ENCODE measurements at regions not wholly inside any gene's neighbourhood (a gene's known extent, or its start where the extent isn't known, plus 50 kb on each side); places are given as distances from the start of the nearest gene placed in this dataset.

DNA sequence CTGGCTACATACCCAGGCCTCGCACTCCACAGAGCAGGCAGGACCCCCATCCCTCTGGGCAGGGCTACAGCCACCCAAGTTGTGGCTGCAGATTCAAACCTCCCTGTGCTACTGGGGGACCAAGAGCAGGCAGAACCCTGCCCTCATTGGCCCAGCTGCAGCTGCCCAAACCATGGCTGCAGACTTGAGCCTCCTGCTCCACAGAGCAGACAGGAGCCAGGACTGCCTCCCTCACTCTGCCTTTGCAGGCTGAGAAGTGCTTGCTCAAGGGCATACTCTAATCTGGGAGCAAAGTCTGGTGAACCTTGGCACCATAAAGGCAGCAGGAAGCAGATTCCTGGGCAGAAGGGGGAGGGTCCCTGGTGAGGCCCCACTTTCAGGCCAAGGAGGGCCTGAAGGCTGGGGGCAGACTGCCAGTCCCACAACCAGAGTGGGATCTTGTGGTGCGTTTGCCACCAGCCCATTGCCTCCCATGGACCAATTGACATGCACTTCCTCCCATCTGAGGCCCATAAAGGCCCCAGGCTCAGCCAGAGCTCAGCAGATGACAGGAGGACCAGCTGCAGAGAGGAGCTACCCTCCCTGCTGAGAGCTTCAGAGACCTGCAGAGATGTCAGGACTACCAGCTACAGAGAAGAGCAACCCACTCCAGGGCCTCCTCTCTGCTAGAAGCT, 64.2 kb upstream of the EPHA6 start:
- no peaks in the 10 kb centered on the region for H3K36me3 ChIP-seq (ENCODE audit: control insufficient read depth in 2 of 2, extremely low read depth in 1 of 2, insufficient read depth in 2 of 2, low read length in 2 of 2)
- H3K9me1 ChIP-seq (replicated peaks; ENCODE audit: control insufficient read depth, extremely low read depth, insufficient read depth, low read length), result no peaks in the 10 kb centered on the region
- no peak overlapping the region for H2AFZ ChIP-seq (ENCODE audit: low read depth, low read length)
- dilution Hi-C loops (cut with MboI; ENCODE audit: extremely low pct_ligation_motif_present, low sequenced_read_pairs) (no loop called here), intact Hi-C loops (cut with micrococcal nuclease) (no loop called here)
- ChIA-PET POLR2A (no interaction called here), CTCF (no interaction called here)
- no peaks in the 10 kb centered on the region for H3K9me3 ChIP-seq (replicated peaks; ENCODE audit: control insufficient read depth, insufficient read depth, low read length)
- FAIRE-seq (no peak), DNase-seq (ENCODE audit: low read depth, low spot score) (no peak)
- TF ChIP-seq FOS (IDR thresholded peaks at IDR 0.05; ENCODE audit: borderline replicate concordance, insufficient read depth, low read length), result no peak
- no peak for TF ChIP-seq POLR2A (IDR thresholded peaks at IDR 0.05; ENCODE audit: low read depth, low read length)
- no peak for TF ChIP-seq MYC (IDR thresholded peaks at IDR 0.05; ENCODE audit: low read depth, low read length)
- TF ChIP-seq, protein P1, sequence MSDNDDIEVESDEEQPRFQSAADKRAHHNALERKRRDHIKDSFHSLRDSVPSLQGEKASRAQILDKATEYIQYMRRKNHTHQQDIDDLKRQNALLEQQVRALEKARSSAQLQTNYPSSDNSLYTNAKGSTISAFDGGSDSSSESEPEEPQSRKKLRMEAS (IDR thresholded peaks at IDR 0.05; ENCODE audit: insufficient read depth, insufficient read length), result no peak
- no peak for TF ChIP-seq EZH2 (IDR thresholded peaks at IDR 0.05; ENCODE audit: borderline replicate concordance, low read depth, low read length, severe bottlenecking)
- TF ChIP-seq JUN (IDR thresholded peaks at IDR 0.05; ENCODE audit: borderline replicate concordance, insufficient read depth, insufficient read length, low read depth), result no peak
- no peak for TF ChIP-seq POLR2AphosphoS5 (IDR thresholded peaks at IDR 0.05; ENCODE audit: insufficient read depth, low read depth, low read length)
- no peak for TF ChIP-seq GATA2 (IDR thresholded peaks at IDR 0.05; ENCODE audit: insufficient read depth, insufficient read length, low read depth, low read length)
- TF ChIP-seq, protein P2, sequence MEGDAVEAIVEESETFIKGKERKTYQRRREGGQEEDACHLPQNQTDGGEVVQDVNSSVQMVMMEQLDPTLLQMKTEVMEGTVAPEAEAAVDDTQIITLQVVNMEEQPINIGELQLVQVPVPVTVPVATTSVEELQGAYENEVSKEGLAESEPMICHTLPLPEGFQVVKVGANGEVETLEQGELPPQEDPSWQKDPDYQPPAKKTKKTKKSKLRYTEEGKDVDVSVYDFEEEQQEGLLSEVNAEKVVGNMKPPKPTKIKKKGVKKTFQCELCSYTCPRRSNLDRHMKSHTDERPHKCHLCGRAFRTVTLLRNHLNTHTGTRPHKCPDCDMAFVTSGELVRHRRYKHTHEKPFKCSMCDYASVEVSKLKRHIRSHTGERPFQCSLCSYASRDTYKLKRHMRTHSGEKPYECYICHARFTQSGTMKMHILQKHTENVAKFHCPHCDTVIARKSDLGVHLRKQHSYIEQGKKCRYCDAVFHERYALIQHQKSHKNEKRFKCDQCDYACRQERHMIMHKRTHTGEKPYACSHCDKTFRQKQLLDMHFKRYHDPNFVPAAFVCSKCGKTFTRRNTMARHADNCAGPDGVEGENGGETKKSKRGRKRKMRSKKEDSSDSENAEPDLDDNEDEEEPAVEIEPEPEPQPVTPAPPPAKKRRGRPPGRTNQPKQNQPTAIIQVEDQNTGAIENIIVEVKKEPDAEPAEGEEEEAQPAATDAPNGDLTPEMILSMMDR (IDR thresholded peaks at IDR 0.05; ENCODE audit: extremely low read depth in 1 of 2, insufficient read depth in 1 of 2, low read depth in 1 of 2, low read length in 2 of 2), result no peak
- no peaks in the 10 kb centered on the region for H3K79me2 ChIP-seq (ENCODE audit: control insufficient read depth, insufficient read depth, low read length)
- no peak overlapping the region for H3K4me2 ChIP-seq (ENCODE audit: insufficient read depth, low read length)
- H3K4me1 ChIP-seq (ENCODE audit: control insufficient read depth, extremely low read depth, insufficient read depth, low read length), result no peaks in the 10 kb centered on the region
- H4K20me1 ChIP-seq (replicated peaks; ENCODE audit: control insufficient read depth, extremely low read depth, insufficient read depth, low read length), result no peaks in the 10 kb centered on the region
- H3K4me3 ChIP-seq (replicated peaks in 1 of 3; ENCODE audit: insufficient read depth in 1 of 3, low read depth in 1 of 3, low read length in 3 of 3), result no peak overlapping the region
- no TSS peak for BruUV-seq (replicated peaks)
- no peak overlapping the region for H3K9ac ChIP-seq (replicated peaks; ENCODE audit: extremely low read depth, insufficient read depth, low read length)
- H3K27ac ChIP-seq (ENCODE audit: insufficient read depth, low read depth, low read length), result no peak overlapping the region
- no peaks in the 10 kb centered on the region for H3K27me3 ChIP-seq (ENCODE audit: control insufficient read depth in 2 of 2, insufficient read depth in 2 of 2, low read length in 2 of 2)

All from endothelial cell of umbilical vein (primary cell).